Activated CD4-positive, CD25-positive, alpha-beta regulatory T cell (primary cell): ENCODE measurements at regions not wholly inside any gene's neighbourhood (a gene's known extent, or its start where the extent isn't known, plus 50 kb on each side); places are given as distances from the start of the nearest gene placed in this dataset.

Experiments used
- DNase-seq, 4 experiments: peaks; one replicate each; lab custom pipeline; 2025; lab: John Stamatoyannopoulos, UW

- DNase-seq: no peak
Measured at GRCh38 chr3:41148478-41148877, 50.8 kb upstream of the CTNNB1 start.

GRCh38 chr3:41148901-41149300, 50.4 kb upstream of the CTNNB1 start:
- no peak for DNase-seq
